HUES48 (cell line): ENCODE measurements at regions not wholly inside any gene's neighbourhood (a gene's known extent, or its start where the extent isn't known, plus 50 kb on each side); places are given as distances from the start of the nearest gene placed in this dataset.
"Not testable (repeated sequence)": the region's sequence is repeated elsewhere in the genome, so short reads cannot be mapped to it uniquely, and the experiment has no call there.

Experiments
- H3K27ac ChIP-seq: one replicate; pipeline ENCODE4 v1.7.0; 2013; ENCODE audit warnings: low read depth, low read length, inconsistent platforms
- H3K27me3 ChIP-seq: 2 replicates; pipeline ENCODE4 v1.6.1; 2013; ENCODE audit warnings: mild to moderate bottlenecking, low read length; ENCODE audit not compliant: control insufficient read depth, insufficient read depth
- H3K36me3 ChIP-seq: 2 replicates; pipeline ENCODE4 v1.6.1; 2013; ENCODE audit warnings: low read length; ENCODE audit not compliant: control insufficient read depth, insufficient read depth
- H3K4me1 ChIP-seq: 2 replicates; pipeline ENCODE4 v1.6.1; 2013; ENCODE audit warnings: mild to moderate bottlenecking, low read length; ENCODE audit not compliant: control insufficient read depth, insufficient read depth
- H3K4me3 ChIP-seq: 2 replicates; pipeline ENCODE4 v1.5.1; 2013; ENCODE audit warnings: mild to moderate bottlenecking, low read depth, low read length
- H3K9ac ChIP-seq: 2 replicates; pipeline ENCODE4 v1.6.1; 2013; ENCODE audit warnings: mild to moderate bottlenecking, low read depth, low read length, moderate library complexity
- H3K9me3 ChIP-seq: 2 replicates; pipeline ENCODE4 v1.6.1; 2013; ENCODE audit warnings: low read length; ENCODE audit not compliant: control insufficient read depth, insufficient read depth

DNA sequence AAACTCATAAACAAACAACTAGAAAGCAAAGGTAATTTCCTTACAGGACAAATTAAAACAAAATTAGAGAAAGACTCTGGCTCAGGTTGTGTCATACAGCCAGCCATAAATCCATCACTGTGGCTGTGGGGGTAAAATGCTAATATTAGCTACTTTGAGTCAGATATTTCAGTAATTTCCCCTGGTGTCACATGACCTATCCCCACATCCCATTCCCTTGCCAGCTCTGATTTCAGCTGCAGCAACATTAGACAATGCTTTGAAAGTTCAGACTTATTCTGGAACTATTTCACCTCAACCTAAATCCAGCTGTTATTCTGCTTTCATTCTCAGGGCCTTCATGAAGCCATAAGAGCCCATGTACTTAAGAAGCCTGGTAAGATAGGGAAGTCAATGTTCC is 55.3 kb downstream of the RPL10L start:
- Histone ChIP-seq H3K27me3 (no peaks in the 10 kb centered on the region), H3K9ac (no peak overlapping the region), H3K4me1 (no peaks in the 10 kb centered on the region), H3K9me3 (no peaks in the 10 kb centered on the region), H3K4me3 (no peak overlapping the region), H3K27ac (no peak overlapping the region), H3K36me3 (no peaks in the 10 kb centered on the region)

- no peaks in the 10 kb centered on the region for H3K36me3 ChIP-seq
- no peaks in the 10 kb centered on the region for H3K27me3 ChIP-seq
These were observed 68.8 kb downstream of the RPL10L start for GRCh38 chr14:46582826-46583225.

GRCh38 chr14:46581036-46581671 is 70.4 kb downstream of the RPL10L start:
- Histone ChIP-seq H3K4me3 (no peak overlapping the region), H3K27ac (no peak overlapping the region), H3K9me3 (no peaks in the 10 kb centered on the region), H3K36me3 (no peaks in the 10 kb centered on the region), H3K27me3 (no peaks in the 10 kb centered on the region), H3K4me1 (peaks cover 3% of the 10 kb centered on the region; the same call in 1 of the 2 replicates), H3K9ac (no peak overlapping the region)

More at GRCh38 chr14:46582826-46583225, 68.8 kb downstream of the RPL10L start:
- H3K27ac ChIP-seq = no peak overlapping the region
- H3K9ac ChIP-seq = no peak overlapping the region
- no peaks in the 10 kb centered on the region for H3K9me3 ChIP-seq
- H3K4me3 ChIP-seq = no peak overlapping the region
- peaks cover 3% of the 10 kb centered on the region; the same call in 1 of the 2 replicates for H3K4me1 ChIP-seq

DNA sequence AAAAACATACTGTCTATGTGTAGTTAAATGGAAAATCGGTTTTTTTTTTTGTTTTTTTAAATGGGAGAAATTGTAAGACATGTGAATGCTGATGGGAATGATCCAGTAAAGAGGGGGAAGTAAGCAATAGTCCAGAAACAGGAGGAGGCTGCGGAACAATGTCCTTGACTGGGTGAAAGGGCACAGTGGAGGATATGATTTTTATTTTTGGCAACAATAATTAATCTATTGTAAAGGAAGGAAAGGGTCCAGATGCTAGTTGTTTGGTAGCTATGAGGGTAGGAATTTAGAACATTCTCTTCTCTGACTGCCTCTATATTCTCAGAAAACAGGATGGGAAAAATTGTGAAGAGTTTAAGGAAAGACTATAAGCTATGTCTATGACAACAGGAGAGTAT is 76.6 kb downstream of the RPL10L start:
- Histone ChIP-seq H3K36me3 (no peaks in the 10 kb centered on the region), H3K27ac (no peak overlapping the region)

DNA sequence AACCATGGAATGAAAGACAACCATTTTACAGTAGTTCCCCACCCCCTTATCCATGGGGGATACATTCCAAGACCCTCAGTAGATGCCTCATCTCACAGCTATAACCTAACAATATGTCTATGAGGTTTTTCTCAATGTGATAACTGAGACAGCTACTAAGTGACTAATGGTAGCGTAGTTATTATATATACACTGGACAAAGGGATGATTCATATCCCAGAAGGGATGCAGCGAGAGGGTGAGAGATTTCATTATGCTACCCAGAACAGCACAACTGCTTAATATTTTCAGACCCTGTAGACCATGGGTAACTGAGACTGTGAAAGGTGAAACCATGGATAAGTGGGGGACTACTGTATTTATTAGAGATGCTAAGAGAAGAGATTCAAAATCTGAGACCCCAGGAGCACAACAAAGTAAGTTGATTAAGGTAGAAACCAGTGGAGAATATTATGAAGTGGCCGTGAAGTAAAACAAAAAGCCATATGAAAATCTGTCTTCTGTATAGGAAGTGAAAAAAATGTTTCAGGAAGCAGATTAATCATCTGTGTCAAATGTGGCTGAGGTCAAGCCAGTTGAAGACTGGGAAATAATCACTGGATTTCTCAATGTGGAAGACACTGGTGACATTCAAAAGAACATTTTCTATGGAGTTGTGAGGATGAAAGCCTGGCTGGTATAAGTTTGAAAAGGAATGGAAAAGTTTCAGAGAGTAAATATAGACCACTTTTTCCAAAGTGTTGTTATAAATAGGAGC is 77.2 kb downstream of the RPL10L start:
- Histone ChIP-seq H3K27ac (no peak overlapping the region), H3K9ac (no peak overlapping the region), H3K27me3 (no peaks in the 10 kb centered on the region), H3K9me3 (no peaks in the 10 kb centered on the region), H3K36me3 (no peaks in the 10 kb centered on the region), H3K4me3 (no peak overlapping the region), H3K4me1 (peaks cover 8% of the 10 kb centered on the region)

More for the DNA sequence above, 76.6 kb downstream of the RPL10L start:
- Histone ChIP-seq H3K4me3 (no peak overlapping the region), H3K27me3 (no peaks in the 10 kb centered on the region), H3K9me3 (no peaks in the 10 kb centered on the region), H3K4me1 (peaks cover 8% of the 10 kb centered on the region), H3K9ac (no peak overlapping the region)

DNA sequence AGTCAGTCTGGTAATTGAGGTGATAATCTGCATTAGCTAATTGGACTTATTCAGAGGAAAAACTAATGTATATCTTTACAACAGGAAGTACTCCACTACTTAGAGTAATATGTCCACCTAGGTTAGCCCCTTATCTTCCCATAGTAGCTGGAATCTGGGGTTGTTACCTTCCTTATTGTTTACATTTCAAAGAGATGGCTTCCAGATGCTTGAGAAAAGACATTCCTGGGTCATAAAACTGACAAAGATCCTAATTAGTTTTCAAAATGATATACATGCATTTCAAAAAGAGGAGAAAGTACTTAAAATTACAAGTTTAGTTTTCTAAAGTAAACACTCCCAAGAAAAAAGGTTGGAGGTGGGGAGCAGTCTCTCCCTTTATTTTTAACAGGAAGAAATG is 78.1 kb downstream of the RPL10L start:
- no peak overlapping the region for H3K4me3 ChIP-seq
- no peaks in the 10 kb centered on the region; the same call in 1 of the 2 replicates for H3K9me3 ChIP-seq
- H3K9ac ChIP-seq = no peak overlapping the region
- no peaks in the 10 kb centered on the region for H3K27me3 ChIP-seq
- no peaks in the 10 kb centered on the region for H3K36me3 ChIP-seq
- H3K4me1 ChIP-seq = peaks cover 8% of the 10 kb centered on the region
- H3K27ac ChIP-seq = no peak overlapping the region

DNA sequence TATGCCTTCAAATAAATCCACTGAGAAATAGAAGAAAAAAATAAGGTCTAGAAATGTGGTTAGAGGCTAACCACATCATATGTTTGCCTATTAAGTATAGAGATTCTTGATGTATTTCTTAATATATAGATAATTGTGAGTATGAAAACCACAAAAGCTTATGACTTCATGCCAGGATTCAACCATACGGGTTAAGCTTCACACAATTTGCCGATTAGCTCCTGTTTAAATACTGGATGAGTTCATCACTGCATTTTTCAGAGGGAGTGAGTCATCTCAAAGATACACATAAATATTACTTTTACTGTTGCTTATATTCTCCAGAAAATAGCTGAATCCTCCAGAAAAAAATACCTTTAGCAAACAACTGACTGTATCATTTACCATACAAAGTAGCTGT is 79.6 kb downstream of the RPL10L start:
- H3K36me3 ChIP-seq = no peaks in the 10 kb centered on the region
- no peaks in the 10 kb centered on the region; the same call in 1 of the 2 replicates for H3K9me3 ChIP-seq
- H3K27ac ChIP-seq = no peak overlapping the region
- no peak overlapping the region for H3K9ac ChIP-seq
- H3K27me3 ChIP-seq = no peaks in the 10 kb centered on the region
- no peak overlapping the region for H3K4me3 ChIP-seq
- H3K4me1 ChIP-seq = peaks cover 8% of the 10 kb centered on the region

GRCh38 chr14:46568161-46568560 is 83.4 kb downstream of the RPL10L start:
- H3K9ac ChIP-seq, H3K9me3 ChIP-seq, H3K4me3 ChIP-seq, H3K27me3 ChIP-seq, H3K36me3 ChIP-seq, H3K27ac ChIP-seq, H3K4me1 ChIP-seq: not testable (repeated sequence)

DNA sequence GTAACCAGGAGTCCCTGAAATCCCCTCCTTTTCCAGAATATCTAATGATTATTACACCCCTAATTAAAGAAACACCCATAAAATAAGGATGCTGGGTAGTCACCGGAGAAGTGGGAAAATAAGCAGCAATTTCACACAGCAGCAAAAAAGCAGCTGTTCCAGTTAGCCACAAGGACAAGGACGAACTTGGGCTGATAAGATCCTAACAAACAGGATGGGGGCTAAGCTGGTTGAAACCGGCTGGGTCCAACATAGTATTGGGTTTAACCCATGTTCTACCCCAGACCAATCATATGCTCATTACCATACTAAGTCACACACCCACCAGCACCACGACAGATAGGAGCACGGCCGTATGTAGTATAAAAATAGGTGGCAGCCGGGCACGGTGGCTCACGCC is 100.7 kb downstream of the RPL10L start:
- Histone ChIP-seq H3K36me3 (no peaks in the 10 kb centered on the region), H3K27ac (no peak overlapping the region), H3K4me3 (no peak overlapping the region), H3K4me1 (no peaks in the 10 kb centered on the region), H3K9ac (no peak overlapping the region), H3K9me3 (no peaks in the 10 kb centered on the region), H3K27me3 (no peaks in the 10 kb centered on the region)

DNA sequence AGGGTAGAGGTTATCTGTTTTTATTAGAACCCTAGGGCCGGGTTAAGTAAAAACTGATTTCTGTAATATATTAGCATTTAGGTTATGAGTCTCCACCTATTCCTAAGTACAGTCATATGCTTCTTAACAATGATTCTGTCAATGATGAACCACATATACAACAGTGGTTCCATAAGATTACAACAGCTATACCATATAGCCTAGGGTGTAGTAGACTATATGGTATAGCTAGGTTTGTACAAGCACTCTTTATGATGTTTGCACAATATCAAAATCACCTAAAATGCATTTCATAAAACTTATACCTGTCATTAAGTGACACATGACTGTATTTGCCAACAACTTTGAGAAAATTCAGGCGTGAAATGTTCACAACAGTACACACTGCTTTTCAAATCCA is 110.6 kb downstream of the RPL10L start:
- Histone ChIP-seq H3K4me1 (no peaks in the 10 kb centered on the region), H3K9ac (no peak overlapping the region), H3K27me3 (no peaks in the 10 kb centered on the region), H3K4me3 (no peak overlapping the region), H3K27ac (no peak overlapping the region), H3K9me3 (no peaks in the 10 kb centered on the region), H3K36me3 (no peaks in the 10 kb centered on the region)

GRCh38 chr14:46519121-46519520 is 132.5 kb downstream of the RPL10L start:
- H3K9ac ChIP-seq = no peak overlapping the region
- no peaks in the 10 kb centered on the region for H3K36me3 ChIP-seq
- H3K27ac ChIP-seq = no peak overlapping the region
- H3K9me3 ChIP-seq = no peaks in the 10 kb centered on the region
- no peak overlapping the region for H3K4me3 ChIP-seq
- no peaks in the 10 kb centered on the region for H3K27me3 ChIP-seq
- H3K4me1 ChIP-seq = no peaks in the 10 kb centered on the region
